BE2C (cell line): ENCODE measurements at regions not wholly inside any gene's neighbourhood (a gene's known extent, or its start where the extent isn't known, plus 50 kb on each side); places are given as distances from the start of the nearest gene placed in this dataset.
"Not testable (repeated sequence)": the region's sequence is repeated elsewhere in the genome, so short reads cannot be mapped to it uniquely, and the experiment has no call there.

ENCODE experiments used
- DNase-seq: peaks from one replicate; pipeline ENCODE4 v3.0.0-alpha.2; 2020
- H3K27me3 ChIP-seq: fragments of 250-450 bp; sonication (Bioruptor Pico); 2 replicates; pipeline ENCODE4 v1.5.1; 2020; ENCODE audit warnings: mild to moderate bottlenecking
- H3K36me3 ChIP-seq: fragments of 250-450 bp; sonication (Bioruptor Pico); 2 replicates; pipeline ENCODE4 v1.5.1; 2020; ENCODE audit warnings: mild to moderate bottlenecking
- H3K4me1 ChIP-seq: fragments of 250-450 bp; sonication (Bioruptor Pico); 2 replicates; pipeline ENCODE4 v1.5.1; 2020
- H3K4me3 ChIP-seq: 2 replicates; pipeline ENCODE4 v1.5.1; 2011; ENCODE audit warnings: low read depth, low read length
- H3K9me3 ChIP-seq: fragments of 250-450 bp; sonication (Bioruptor Pico); 2 replicates; pipeline ENCODE4 v1.5.1; 2020
- TF ChIP-seq, protein P1 (sequence below): IDR thresholded peaks from 2 replicates; pipeline ENCODE4 v1.5.1; 2012; ENCODE audit warnings: mild to moderate bottlenecking, low read depth, low read length

DNA sequence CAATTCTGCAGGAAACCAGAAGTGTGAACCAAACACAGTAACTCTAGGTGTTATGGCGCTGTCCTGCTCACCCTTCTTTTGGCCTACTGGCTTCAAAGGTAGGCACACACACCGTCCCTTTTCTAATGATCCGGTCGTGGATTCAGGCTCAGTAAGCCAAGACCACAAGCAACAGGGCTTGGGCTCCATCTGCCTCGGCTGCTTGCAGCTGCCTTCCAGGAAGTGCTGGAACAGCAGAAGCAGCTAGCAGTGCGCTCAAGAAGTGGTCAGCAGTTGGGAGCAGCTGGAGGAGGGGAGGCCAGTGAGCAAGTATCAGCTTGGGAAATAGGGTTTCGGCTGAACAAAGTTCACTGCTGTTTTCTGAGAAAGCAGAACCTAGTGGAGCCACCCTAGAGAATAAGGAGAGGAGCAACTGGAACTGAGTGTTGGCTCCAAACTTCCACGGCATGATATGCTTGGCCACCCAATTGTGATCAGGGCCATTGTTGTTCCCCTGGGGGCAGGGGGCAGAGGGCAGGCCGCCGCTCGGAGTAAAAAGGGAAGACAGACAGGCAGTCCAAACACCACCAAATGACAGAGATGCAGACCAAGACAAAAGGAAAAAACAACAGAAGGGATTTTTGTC lies 173.4 kb downstream of the TOMM20 start:
- Histone ChIP-seq H3K27me3 (no peaks in the 10 kb centered on the region), H3K4me1 (peaks cover 21% of the 10 kb centered on the region), H3K4me3 (no peak overlapping the region), H3K36me3 (no peaks in the 10 kb centered on the region), H3K9me3 (no peaks in the 10 kb centered on the region)
- no peak for DNase-seq
- TF ChIP-seq, protein P1, sequence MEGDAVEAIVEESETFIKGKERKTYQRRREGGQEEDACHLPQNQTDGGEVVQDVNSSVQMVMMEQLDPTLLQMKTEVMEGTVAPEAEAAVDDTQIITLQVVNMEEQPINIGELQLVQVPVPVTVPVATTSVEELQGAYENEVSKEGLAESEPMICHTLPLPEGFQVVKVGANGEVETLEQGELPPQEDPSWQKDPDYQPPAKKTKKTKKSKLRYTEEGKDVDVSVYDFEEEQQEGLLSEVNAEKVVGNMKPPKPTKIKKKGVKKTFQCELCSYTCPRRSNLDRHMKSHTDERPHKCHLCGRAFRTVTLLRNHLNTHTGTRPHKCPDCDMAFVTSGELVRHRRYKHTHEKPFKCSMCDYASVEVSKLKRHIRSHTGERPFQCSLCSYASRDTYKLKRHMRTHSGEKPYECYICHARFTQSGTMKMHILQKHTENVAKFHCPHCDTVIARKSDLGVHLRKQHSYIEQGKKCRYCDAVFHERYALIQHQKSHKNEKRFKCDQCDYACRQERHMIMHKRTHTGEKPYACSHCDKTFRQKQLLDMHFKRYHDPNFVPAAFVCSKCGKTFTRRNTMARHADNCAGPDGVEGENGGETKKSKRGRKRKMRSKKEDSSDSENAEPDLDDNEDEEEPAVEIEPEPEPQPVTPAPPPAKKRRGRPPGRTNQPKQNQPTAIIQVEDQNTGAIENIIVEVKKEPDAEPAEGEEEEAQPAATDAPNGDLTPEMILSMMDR = no peak

DNA sequence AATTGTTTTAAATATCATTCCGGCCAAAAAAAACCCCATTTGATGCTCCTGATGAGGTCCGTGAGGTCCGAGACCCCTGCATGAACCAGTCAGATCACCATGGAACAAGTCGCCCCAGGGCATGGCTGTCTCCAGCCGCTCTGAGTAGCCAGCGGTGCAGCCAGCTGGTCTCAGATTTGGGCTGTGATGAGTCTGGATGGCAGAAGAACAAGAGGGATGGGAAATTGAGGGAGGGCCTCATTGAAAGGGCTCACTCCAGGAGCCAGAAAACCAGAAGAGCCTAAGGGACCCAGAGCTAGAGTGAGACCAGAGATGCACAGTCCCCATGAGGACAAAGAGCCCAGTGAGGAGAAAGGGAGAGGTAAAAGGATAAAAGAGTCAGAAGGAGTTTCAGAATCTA lies 174.0 kb downstream of the TOMM20 start:
- H3K36me3 ChIP-seq = no peaks in the 10 kb centered on the region
- no peaks in the 10 kb centered on the region for H3K9me3 ChIP-seq
- no peaks in the 10 kb centered on the region for H3K27me3 ChIP-seq
- DNase-seq = no peak
- TF ChIP-seq, protein P1 = no peak
- H3K4me3 ChIP-seq = no peak overlapping the region
- peaks cover 21% of the 10 kb centered on the region for H3K4me1 ChIP-seq

DNA sequence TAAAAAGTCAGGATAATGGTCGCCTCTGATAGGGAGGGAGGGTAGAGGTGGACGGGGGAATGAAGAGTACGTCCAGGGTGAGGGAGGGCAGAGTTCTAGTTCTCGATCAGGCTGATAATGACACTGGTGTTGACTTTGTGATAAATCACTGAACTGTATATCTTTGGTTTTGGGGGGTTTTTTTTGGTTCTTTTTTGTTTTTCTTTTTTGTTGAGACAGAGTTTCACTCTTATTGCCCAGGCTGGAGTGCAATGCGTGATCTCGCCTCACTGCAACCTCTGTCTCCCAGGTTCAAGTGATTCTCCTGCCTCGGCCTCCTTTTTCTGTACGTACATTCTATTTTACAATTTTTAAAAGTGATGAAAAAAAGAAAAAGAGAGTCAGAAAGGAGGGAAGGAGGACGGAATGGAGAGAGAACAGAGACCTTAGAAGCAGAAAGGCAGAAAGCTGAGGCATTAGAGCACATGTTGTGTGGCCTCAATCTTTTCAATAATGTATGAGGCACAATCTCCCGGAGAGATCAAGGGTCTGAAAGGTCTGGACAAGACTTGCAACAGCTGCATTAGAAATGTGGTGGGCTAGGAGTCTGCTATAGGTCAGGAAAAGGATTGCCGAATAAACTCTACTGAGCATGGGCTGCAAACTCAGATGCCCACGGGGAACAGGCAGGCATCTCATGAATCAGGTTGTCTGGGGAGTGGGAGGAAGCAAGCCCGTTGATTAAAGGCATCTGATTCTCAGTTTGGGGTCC lies 174.8 kb downstream of the TOMM20 start:
- Histone ChIP-seq H3K9me3 (0 out of 2 replicates have a peak, but pooled peaks cover 2% of the 10 kb centered on the region), H3K27me3 (no peaks in the 10 kb centered on the region), H3K4me3 (no peak overlapping the region), H3K36me3 (no peaks in the 10 kb centered on the region), H3K4me1 (peaks cover 21% of the 10 kb centered on the region)
- no peak for DNase-seq
- TF ChIP-seq, protein P1 = no peak

DNA sequence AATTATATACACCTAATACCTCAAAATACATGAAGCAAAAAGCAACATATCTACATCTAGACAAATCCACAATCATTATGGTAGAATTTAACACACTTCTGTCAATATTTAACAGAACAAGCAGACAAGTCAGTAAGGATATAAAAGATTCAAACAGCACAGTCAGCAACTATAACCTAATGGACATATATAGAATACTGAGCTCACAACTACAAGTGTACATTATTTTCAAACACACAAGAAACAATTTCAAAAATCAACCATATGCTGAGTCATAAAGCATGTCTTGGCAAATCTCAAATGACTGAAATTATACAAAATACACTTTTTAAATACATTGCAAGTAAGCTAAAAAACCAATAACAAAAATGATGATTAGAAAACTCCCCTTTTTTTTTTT lies 178.0 kb downstream of the TOMM20 start:
- Histone ChIP-seq H3K36me3 (no peaks in the 10 kb centered on the region), H3K27me3 (no peaks in the 10 kb centered on the region), H3K9me3 (0 out of 2 replicates have a peak, but pooled peaks cover 2% of the 10 kb centered on the region), H3K4me1 (peaks cover 17% of the 10 kb centered on the region; the same call in 1 of the 2 replicates), H3K4me3 (no peak overlapping the region)
- TF ChIP-seq, protein P1 = no peak
- no peak for DNase-seq

DNA sequence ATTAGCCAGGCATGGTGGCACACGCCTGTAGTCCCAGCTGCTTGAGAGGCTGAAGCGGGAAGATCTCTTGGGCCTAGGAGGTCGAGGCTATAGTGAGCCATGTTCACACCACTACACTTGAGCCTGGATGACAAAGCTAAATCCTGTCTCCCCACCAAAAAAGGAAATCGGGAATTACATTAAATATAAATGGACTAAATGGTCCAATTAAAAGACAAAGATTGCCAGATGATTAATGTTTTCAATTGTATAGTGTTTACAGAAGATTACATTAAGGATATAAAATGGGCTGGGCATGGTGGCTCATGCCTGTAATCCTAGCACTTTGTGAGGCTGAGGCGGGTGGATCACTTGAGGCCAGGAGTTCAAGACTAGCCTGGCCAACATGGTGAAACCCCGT lies 179.1 kb downstream of the TOMM20 start:
- H3K4me1 ChIP-seq, H3K9me3 ChIP-seq, DNase-seq, H3K27me3 ChIP-seq, H3K4me3 ChIP-seq, H3K36me3 ChIP-seq: not testable (repeated sequence)

DNA sequence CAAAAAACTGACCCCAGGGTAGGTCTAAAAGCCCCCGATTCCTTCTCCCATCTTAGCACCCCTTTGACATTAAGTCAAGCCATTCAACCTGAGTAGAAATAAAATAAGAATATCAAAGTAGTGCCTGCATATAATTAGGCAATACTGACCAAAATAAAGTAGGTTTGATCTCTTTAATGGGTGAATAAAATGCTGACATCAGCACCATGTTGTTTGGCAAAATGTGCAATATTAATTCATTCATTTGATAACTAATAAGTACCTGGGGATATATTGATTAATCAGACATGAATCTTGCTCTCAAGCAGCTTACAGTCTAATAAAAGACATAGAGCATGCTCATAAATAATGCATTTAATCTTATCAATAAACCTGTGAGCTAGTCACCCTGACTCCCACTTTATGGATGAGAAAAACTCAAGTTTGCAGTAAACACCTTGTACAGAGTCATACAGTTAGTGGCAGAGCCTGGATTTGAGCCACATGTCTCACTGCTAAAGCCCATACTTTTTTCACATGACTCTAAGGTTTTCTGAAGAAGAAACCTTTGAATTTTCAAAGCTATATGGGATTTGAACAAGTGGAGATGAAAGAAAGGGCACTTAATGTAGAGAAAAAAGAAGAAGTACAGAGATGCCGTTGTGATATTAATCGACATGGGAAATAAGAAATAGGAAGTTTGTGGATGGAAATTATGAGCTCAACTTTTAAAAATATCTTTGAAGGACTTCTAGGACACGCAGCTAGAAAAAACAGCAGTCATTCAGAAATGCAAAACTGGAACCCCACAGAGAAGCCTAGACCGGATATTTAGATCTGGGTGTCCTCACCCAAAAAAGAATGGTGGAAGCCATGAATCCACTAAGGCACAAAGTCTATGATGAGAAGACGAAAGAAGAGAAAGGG lies 183.9 kb downstream of the TOMM20 start:
- DNase-seq = no peak
- Histone ChIP-seq H3K4me3 (no peak overlapping the region), H3K9me3 (0 out of 2 replicates have a peak, but pooled peaks cover 2% of the 10 kb centered on the region), H3K36me3 (no peaks in the 10 kb centered on the region), H3K27me3 (no peaks in the 10 kb centered on the region), H3K4me1 (0 out of 2 replicates have a peak, but pooled peaks cover 8% of the 10 kb centered on the region)
- TF ChIP-seq, protein P1 = no peak
